ENCODE measurements at regions not wholly inside any gene's neighbourhood (a gene's known extent, or its start where the extent isn't known, plus 50 kb on each side); places are given as distances from the start of the nearest gene placed in this dataset.
A peak's percentile ranks its signal among the peaks of the same experiment; 100 is the strongest.
"Not testable (repeated sequence)": the region's sequence is repeated elsewhere in the genome, so short reads cannot be mapped to it uniquely, and the experiment has no call there.

DNA sequence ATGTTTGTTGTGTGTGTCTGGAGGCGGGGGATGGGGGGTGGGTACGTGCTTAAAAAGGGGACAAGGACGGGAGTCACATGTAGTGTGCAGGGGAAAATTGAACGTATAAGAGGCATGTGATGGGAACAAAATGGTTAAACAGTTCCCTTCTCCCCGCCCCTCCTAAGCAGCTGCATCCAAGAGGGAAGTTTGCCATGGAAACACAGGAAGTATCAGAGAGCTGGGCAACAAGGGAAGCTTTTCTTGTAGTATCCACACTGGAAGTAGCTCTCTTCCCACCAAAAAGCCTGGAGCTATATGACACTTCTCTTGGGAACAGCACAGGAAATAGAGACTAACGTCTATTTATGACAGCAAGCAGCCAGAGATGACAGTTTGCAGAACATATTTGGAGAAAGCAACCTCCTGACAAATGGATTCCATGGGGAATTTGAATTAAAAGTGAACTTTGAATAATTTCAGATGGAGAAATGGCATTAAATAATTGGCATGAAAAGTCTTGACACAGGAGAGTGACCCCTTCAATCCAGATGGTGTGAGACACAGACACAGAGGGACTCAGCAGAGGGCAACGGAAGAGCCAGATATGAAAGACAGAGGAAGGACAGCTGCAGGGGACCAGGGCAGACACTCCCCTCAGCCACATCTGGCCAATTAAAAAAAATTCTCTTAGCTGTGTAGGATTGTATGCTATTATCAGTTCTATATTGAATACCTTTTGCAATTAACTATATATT, 294.2 kb upstream of the TBL1XR1 start:
- FAIRE-seq (no peak), DNase-seq (ENCODE audit: low read depth) (peak; percentile 45)
- TF ChIP-seq, protein P1, sequence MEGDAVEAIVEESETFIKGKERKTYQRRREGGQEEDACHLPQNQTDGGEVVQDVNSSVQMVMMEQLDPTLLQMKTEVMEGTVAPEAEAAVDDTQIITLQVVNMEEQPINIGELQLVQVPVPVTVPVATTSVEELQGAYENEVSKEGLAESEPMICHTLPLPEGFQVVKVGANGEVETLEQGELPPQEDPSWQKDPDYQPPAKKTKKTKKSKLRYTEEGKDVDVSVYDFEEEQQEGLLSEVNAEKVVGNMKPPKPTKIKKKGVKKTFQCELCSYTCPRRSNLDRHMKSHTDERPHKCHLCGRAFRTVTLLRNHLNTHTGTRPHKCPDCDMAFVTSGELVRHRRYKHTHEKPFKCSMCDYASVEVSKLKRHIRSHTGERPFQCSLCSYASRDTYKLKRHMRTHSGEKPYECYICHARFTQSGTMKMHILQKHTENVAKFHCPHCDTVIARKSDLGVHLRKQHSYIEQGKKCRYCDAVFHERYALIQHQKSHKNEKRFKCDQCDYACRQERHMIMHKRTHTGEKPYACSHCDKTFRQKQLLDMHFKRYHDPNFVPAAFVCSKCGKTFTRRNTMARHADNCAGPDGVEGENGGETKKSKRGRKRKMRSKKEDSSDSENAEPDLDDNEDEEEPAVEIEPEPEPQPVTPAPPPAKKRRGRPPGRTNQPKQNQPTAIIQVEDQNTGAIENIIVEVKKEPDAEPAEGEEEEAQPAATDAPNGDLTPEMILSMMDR (IDR thresholded peaks at IDR 0.05; ENCODE audit: insufficient read depth, low read length, severe bottlenecking) = no peak
- Histone ChIP-seq H3K4me3 (ENCODE audit: low read depth, low read length) (no peak overlapping the region), H3K27me3 (ENCODE audit: control insufficient read depth, insufficient read depth, low read length) (no peaks in the 10 kb centered on the region), H3K36me3 (ENCODE audit: control insufficient read depth, insufficient read depth, low read length) (no peaks in the 10 kb centered on the region)

DNA sequence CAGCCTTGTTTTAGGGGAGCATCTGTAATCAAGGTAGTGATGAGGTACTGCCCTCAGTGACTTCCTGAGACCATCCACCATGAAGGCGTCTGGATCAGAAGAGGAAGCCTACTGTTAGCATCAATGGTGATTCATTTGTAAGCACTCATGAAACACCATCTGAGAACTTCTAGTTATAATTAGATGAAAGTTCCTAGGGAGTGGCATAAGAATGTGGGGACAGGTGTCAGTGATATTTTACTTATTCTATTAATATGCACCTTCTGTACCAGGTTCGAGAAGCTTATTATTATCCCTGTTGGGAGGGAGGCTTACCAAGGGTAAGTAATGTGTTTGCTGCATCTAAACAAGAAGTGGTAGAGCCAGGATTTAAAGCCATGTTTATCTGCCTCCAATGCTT, 295.8 kb upstream of the TBL1XR1 start:
- TF ChIP-seq, protein P1 (IDR thresholded peaks at IDR 0.05; ENCODE audit: insufficient read depth, low read length, severe bottlenecking) = no peak
- Histone ChIP-seq H3K4me3 (ENCODE audit: low read depth, low read length) (no peak overlapping the region), H3K36me3 (ENCODE audit: control insufficient read depth, insufficient read depth, low read length) (no peaks in the 10 kb centered on the region), H3K27me3 (ENCODE audit: control insufficient read depth, insufficient read depth, low read length) (no peaks in the 10 kb centered on the region)
- DNase-seq (ENCODE audit: low read depth) (no peak), FAIRE-seq (no peak)

- Histone ChIP-seq H3K27me3 (ENCODE audit: control insufficient read depth, insufficient read depth, low read length) (no peaks in the 10 kb centered on the region), H3K4me3 (ENCODE audit: low read depth, low read length) (no peak overlapping the region), H3K36me3 (ENCODE audit: control insufficient read depth, insufficient read depth, low read length) (no peaks in the 10 kb centered on the region)
- FAIRE-seq = no peak
- no peak for DNase-seq (ENCODE audit: low read depth)
- TF ChIP-seq, protein P1 (IDR thresholded peaks at IDR 0.05; ENCODE audit: insufficient read depth, low read length, severe bottlenecking) = no peak
Measured at GRCh38 chr3:177494216-177494615, 296.9 kb upstream of the TBL1XR1 start.

DNA sequence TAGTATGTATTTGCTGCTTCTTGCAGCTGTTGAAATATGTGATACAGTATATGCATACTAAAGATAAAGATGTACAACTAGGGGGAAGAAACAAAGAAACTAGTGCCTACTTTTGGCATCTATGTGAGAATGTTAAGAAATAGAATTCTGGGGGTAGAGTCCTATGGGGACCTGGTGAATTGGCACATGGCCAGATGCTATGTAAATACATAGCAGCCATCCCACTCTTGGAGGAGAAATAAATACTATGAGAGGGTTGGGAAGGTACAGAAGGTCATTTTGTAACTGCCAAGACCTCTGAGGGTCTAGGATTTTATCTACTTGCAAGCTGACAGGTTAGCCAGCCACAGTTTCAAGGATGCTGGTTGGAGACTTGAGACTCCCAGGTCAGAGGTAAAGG, 298.3 kb upstream of the TBL1XR1 start:
- DNase-seq (ENCODE audit: low read depth) = no peak
- no peak for FAIRE-seq
- Histone ChIP-seq H3K36me3 (ENCODE audit: control insufficient read depth, insufficient read depth, low read length) (no peaks in the 10 kb centered on the region), H3K27me3 (ENCODE audit: control insufficient read depth, insufficient read depth, low read length) (no peaks in the 10 kb centered on the region), H3K4me3 (ENCODE audit: low read depth, low read length) (no peak overlapping the region)
- TF ChIP-seq, protein P1 (IDR thresholded peaks at IDR 0.05; ENCODE audit: insufficient read depth, low read length, severe bottlenecking) = no peak

DNA sequence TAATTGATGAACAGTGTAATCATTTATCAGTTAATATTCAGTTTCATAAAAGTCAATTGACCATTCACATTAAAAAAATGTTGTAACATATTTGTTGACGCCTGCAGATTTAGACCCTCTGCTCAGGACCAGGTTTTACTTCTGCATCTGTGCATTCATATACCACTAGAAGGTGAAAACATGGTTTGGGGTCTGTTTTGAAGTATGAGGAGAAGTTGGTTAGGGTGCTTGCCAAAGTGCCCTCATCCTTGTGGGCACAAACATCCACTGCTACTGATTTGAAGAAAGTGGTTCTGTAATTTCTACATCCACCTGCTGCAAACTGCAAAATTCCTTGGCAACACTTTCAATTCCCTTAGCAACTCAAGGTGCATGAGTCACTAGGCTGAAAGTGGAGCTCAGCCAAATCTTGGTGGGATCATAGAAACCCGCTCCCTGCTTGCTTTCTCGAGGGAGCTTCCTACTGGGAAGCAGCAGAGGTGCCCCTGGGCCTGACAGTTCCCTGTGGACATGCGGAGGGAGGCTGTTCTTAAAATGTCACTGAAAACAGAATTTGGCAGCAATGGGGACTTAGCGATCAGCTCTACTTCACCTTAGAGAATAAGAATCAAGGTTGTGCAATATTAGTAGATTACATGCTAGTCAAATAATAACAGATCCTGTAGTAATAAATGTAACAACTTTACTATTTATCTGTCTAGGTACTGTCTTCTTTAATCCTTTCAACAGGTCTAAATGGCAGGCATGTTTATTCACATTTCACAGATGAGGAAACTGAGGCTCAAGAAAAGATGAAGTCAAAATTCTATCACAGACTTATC, 301.0 kb upstream of the TBL1XR1 start:
- peak; percentile 86 for DNase-seq (ENCODE audit: low read depth)
- no peak overlapping the region for H3K4me3 ChIP-seq (ENCODE audit: low read depth, low read length)
- FAIRE-seq = no peak
- TF ChIP-seq, protein P1 (IDR thresholded peaks at IDR 0.05; ENCODE audit: insufficient read depth, low read length, severe bottlenecking) = no peak
- H3K36me3 ChIP-seq (ENCODE audit: control insufficient read depth, insufficient read depth, low read length) = no peaks in the 10 kb centered on the region
- H3K27me3 ChIP-seq (ENCODE audit: control insufficient read depth, insufficient read depth, low read length) = no peaks in the 10 kb centered on the region

GRCh38 chr3:177499039-177499438, 301.8 kb upstream of the TBL1XR1 start:
- H3K27me3 ChIP-seq (ENCODE audit: control insufficient read depth, insufficient read depth, low read length); H3K36me3 ChIP-seq (ENCODE audit: control insufficient read depth, insufficient read depth, low read length); DNase-seq (ENCODE audit: low read depth); FAIRE-seq; H3K4me3 ChIP-seq (ENCODE audit: low read depth, low read length): not testable (repeated sequence)
